ENCODE measurements at regions not wholly inside any gene's neighbourhood (a gene's known extent, or its start where the extent isn't known, plus 50 kb on each side); places are given as distances from the start of the nearest gene placed in this dataset.

- Histone ChIP-seq H4K8ac (ENCODE audit: low read depth, low read length) (no peak overlapping the region), H4K91ac (ENCODE audit: low read depth, low read length) (no peak overlapping the region), H3K79me2 (ENCODE audit: control insufficient read depth, insufficient read depth, low read length, poor library complexity) (no peaks in the 10 kb centered on the region), H3K27ac (ENCODE audit: low read depth, low read length) (no peak overlapping the region), H2AK5ac (ENCODE audit: low read length) (no peak overlapping the region), H2BK12ac (ENCODE audit: low read length) (no peak overlapping the region), H3K4me3 (ENCODE audit: low read depth, low read length) (no peak overlapping the region), H3K18ac (ENCODE audit: low read length) (no peak overlapping the region), H3K36me3 (ENCODE audit: control insufficient read depth in 1 of 2, insufficient read depth in 2 of 2, low read length in 2 of 2) (no peaks in the 10 kb centered on the region), H3K27me3 (ENCODE audit: insufficient read depth, low read length) (no peaks in the 10 kb centered on the region), H3K4me1 (ENCODE audit: control insufficient read depth in 1 of 2, insufficient read depth in 2 of 2, low read length in 2 of 2) (no peaks in the 10 kb centered on the region), H3K14ac (ENCODE audit: low read length) (no peak overlapping the region), H3K4ac (ENCODE audit: low read depth, low read length) (no peak overlapping the region), H3K9ac (ENCODE audit: low read length) (no peak overlapping the region), H2BK120ac (ENCODE audit: insufficient read depth, low read length, poor library complexity) (no peak overlapping the region), H3K79me1 (ENCODE audit: low read length) (no peaks in the 10 kb centered on the region), H2AFZ (ENCODE audit: insufficient read depth, low read length, poor library complexity) (no peak overlapping the region), H2BK5ac (ENCODE audit: low read depth, low read length, poor library complexity) (no peak overlapping the region), H4K12ac (ENCODE audit: low read depth, low read length) (no peak overlapping the region), H3K23ac (ENCODE audit: low read length) (no peak overlapping the region), H3K9me3 (ENCODE audit: insufficient read depth, low read depth, low read length) (no peaks in the 10 kb centered on the region), H3K4me2 (ENCODE audit: low read length) (no peak overlapping the region)
- no CpG with 5 or more reads among the region's 2 CpGs for WGBS (ENCODE audit: extremely low coverage, insufficient coverage, insufficient read length)
- DNase-seq: no peak
Observed at GRCh38 chr21:18772897-18773296, 369.3 kb upstream of the TMPRSS15 start.

GRCh38 chr21:18776936-18777335, 373.4 kb upstream of the TMPRSS15 start:
- Histone ChIP-seq H3K4ac (ENCODE audit: low read depth, low read length) (no peak overlapping the region), H2AFZ (ENCODE audit: insufficient read depth, low read length, poor library complexity) (no peak overlapping the region), H3K79me1 (ENCODE audit: low read length) (no peaks in the 10 kb centered on the region), H3K14ac (ENCODE audit: low read length) (no peak overlapping the region), H3K79me2 (ENCODE audit: control insufficient read depth, insufficient read depth, low read length, poor library complexity) (no peaks in the 10 kb centered on the region), H3K23ac (ENCODE audit: low read length) (no peak overlapping the region), H4K91ac (ENCODE audit: low read depth, low read length) (no peak overlapping the region), H3K36me3 (ENCODE audit: control insufficient read depth in 1 of 2, insufficient read depth in 2 of 2, low read length in 2 of 2) (no peaks in the 10 kb centered on the region), H2BK12ac (ENCODE audit: low read length) (no peak overlapping the region), H4K12ac (ENCODE audit: low read depth, low read length) (no peak overlapping the region), H3K18ac (ENCODE audit: low read length) (no peak overlapping the region), H3K4me3 (ENCODE audit: low read depth, low read length) (no peak overlapping the region), H2BK5ac (ENCODE audit: low read depth, low read length, poor library complexity) (no peak overlapping the region), H3K9me3 (ENCODE audit: insufficient read depth, low read depth, low read length) (no peaks in the 10 kb centered on the region), H2BK120ac (ENCODE audit: insufficient read depth, low read length, poor library complexity) (no peak overlapping the region), H3K4me1 (ENCODE audit: control insufficient read depth in 1 of 2, insufficient read depth in 2 of 2, low read length in 2 of 2) (no peaks in the 10 kb centered on the region), H4K8ac (ENCODE audit: low read depth, low read length) (no peak overlapping the region), H3K27me3 (ENCODE audit: insufficient read depth, low read length) (no peaks in the 10 kb centered on the region), H3K4me2 (ENCODE audit: low read length) (no peak overlapping the region), H3K27ac (ENCODE audit: low read depth, low read length) (no peak overlapping the region), H2AK5ac (ENCODE audit: low read length) (no peak overlapping the region), H3K9ac (ENCODE audit: low read length) (no peak overlapping the region)
- WGBS (ENCODE audit: extremely low coverage, insufficient coverage, insufficient read length): no CpG with 5 or more reads among the region's 4 CpGs
- DNase-seq: no peak

GRCh38 chr21:18782721-18783120, 379.1 kb upstream of the TMPRSS15 start:
- no peak overlapping the region for H3K23ac ChIP-seq (ENCODE audit: low read length)
- H4K91ac ChIP-seq (ENCODE audit: low read depth, low read length): no peak overlapping the region
- no peak overlapping the region for H4K12ac ChIP-seq (ENCODE audit: low read depth, low read length)
- no peak overlapping the region for H3K27ac ChIP-seq (ENCODE audit: low read depth, low read length)
- no peak overlapping the region for H2BK120ac ChIP-seq (ENCODE audit: insufficient read depth, low read length, poor library complexity)
- H3K18ac ChIP-seq (ENCODE audit: low read length): no peak overlapping the region
- H3K79me2 ChIP-seq (ENCODE audit: control insufficient read depth, insufficient read depth, low read length, poor library complexity): no peaks in the 10 kb centered on the region
- H2BK12ac ChIP-seq (ENCODE audit: low read length): no peak overlapping the region
- H2AK5ac ChIP-seq (ENCODE audit: low read length): no peak overlapping the region
- no peak overlapping the region for H3K4me3 ChIP-seq (ENCODE audit: low read depth, low read length)
- no CpG with 5 or more reads among the region's 1 CpG for WGBS (ENCODE audit: extremely low coverage, insufficient coverage, insufficient read length)
- H3K4ac ChIP-seq (ENCODE audit: low read depth, low read length): no peak overlapping the region
- no peak overlapping the region for H3K4me2 ChIP-seq (ENCODE audit: low read length)
- H4K8ac ChIP-seq (ENCODE audit: low read depth, low read length): no peak overlapping the region
- H2AFZ ChIP-seq (ENCODE audit: insufficient read depth, low read length, poor library complexity): no peak overlapping the region
- no peaks in the 10 kb centered on the region for H3K79me1 ChIP-seq (ENCODE audit: low read length)
- H3K27me3 ChIP-seq (ENCODE audit: insufficient read depth, low read length): no peaks in the 10 kb centered on the region
- no peak overlapping the region for H3K14ac ChIP-seq (ENCODE audit: low read length)
- no peaks in the 10 kb centered on the region for H3K4me1 ChIP-seq (ENCODE audit: control insufficient read depth in 1 of 2, insufficient read depth in 2 of 2, low read length in 2 of 2)
- H3K9me3 ChIP-seq (ENCODE audit: insufficient read depth, low read depth, low read length): no peaks in the 10 kb centered on the region
- H2BK5ac ChIP-seq (ENCODE audit: low read depth, low read length, poor library complexity): no peak overlapping the region
- no peak for DNase-seq
- no peak overlapping the region for H3K9ac ChIP-seq (ENCODE audit: low read length)
- H3K36me3 ChIP-seq (ENCODE audit: control insufficient read depth in 1 of 2, insufficient read depth in 2 of 2, low read length in 2 of 2): no peaks in the 10 kb centered on the region

- H3K9ac ChIP-seq (ENCODE audit: low read length): no peak overlapping the region
- DNase-seq: no peak
- H3K23ac ChIP-seq (ENCODE audit: low read length): no peak overlapping the region
- no peak overlapping the region for H3K27ac ChIP-seq (ENCODE audit: low read depth, low read length)
- H3K36me3 ChIP-seq (ENCODE audit: control insufficient read depth in 1 of 2, insufficient read depth in 2 of 2, low read length in 2 of 2): no peaks in the 10 kb centered on the region
- H4K12ac ChIP-seq (ENCODE audit: low read depth, low read length): no peak overlapping the region
- no peaks in the 10 kb centered on the region for H3K9me3 ChIP-seq (ENCODE audit: insufficient read depth, low read depth, low read length)
- no peak overlapping the region for H2AFZ ChIP-seq (ENCODE audit: insufficient read depth, low read length, poor library complexity)
- H2BK5ac ChIP-seq (ENCODE audit: low read depth, low read length, poor library complexity): no peak overlapping the region
- H2AK5ac ChIP-seq (ENCODE audit: low read length): no peak overlapping the region
- H3K14ac ChIP-seq (ENCODE audit: low read length): no peak overlapping the region
- H3K4me1 ChIP-seq (ENCODE audit: control insufficient read depth in 1 of 2, insufficient read depth in 2 of 2, low read length in 2 of 2): no peaks in the 10 kb centered on the region
- no peaks in the 10 kb centered on the region for H3K27me3 ChIP-seq (ENCODE audit: insufficient read depth, low read length)
- no peak overlapping the region for H3K18ac ChIP-seq (ENCODE audit: low read length)
- H2BK12ac ChIP-seq (ENCODE audit: low read length): no peak overlapping the region
- H3K4ac ChIP-seq (ENCODE audit: low read depth, low read length): no peak overlapping the region
- no peak overlapping the region for H4K8ac ChIP-seq (ENCODE audit: low read depth, low read length)
- H2BK120ac ChIP-seq (ENCODE audit: insufficient read depth, low read length, poor library complexity): no peak overlapping the region
- no CpG with 5 or more reads among the region's 1 CpG for WGBS (ENCODE audit: extremely low coverage, insufficient coverage, insufficient read length)
- no peak overlapping the region for H4K91ac ChIP-seq (ENCODE audit: low read depth, low read length)
- H3K4me2 ChIP-seq (ENCODE audit: low read length): no peak overlapping the region
- no peak overlapping the region for H3K4me3 ChIP-seq (ENCODE audit: low read depth, low read length)
- no peaks in the 10 kb centered on the region for H3K79me1 ChIP-seq (ENCODE audit: low read length)
- H3K79me2 ChIP-seq (ENCODE audit: control insufficient read depth, insufficient read depth, low read length, poor library complexity): no peaks in the 10 kb centered on the region
Observed at GRCh38 chr21:18801468-18801867, 397.9 kb upstream of the TMPRSS15 start.
